Transverse colon (tissue), 4 donors: ENCODE measurements at regions not wholly inside any gene's neighbourhood (a gene's known extent, or its start where the extent isn't known, plus 50 kb on each side); places are given as distances from the start of the nearest gene placed in this dataset.

Source experiments
- POLR2A ChIP-seq: fragments of 450-650 bp; IDR thresholded peaks from one replicate; pipeline ENCODE4 v1.6.1; 2016; ENCODE audit warnings: antibody characterized with exemption, mild to moderate bottlenecking, moderate library complexity
- POLR2AphosphoS5 ChIP-seq, 3 donors: sonication (generic); formaldehyde crosslinking; IDR thresholded peaks; one replicate each; pipeline ENCODE4 v1.6.1; 2016; ENCODE audit warnings: antibody characterized with exemption in 3 of 3
- TF ChIP-seq, protein P1 (sequence below), 5 experiments: fragments of 200-600 bp in 3 of 5; fragments of 450-650 bp in 2 of 5; sonication (generic) in 3 of 5; IDR thresholded peaks; 1 replicate in 2 of 5; 2 replicates in 3 of 5; pipeline ENCODE4 v1.5.1; 2016 to 2017; ENCODE audit warnings: antibody characterized with exemption in 5 of 5, inconsistent platforms in 3 of 5, mild to moderate bottlenecking in 2 of 5, moderate library complexity in 1 of 5

DNA sequence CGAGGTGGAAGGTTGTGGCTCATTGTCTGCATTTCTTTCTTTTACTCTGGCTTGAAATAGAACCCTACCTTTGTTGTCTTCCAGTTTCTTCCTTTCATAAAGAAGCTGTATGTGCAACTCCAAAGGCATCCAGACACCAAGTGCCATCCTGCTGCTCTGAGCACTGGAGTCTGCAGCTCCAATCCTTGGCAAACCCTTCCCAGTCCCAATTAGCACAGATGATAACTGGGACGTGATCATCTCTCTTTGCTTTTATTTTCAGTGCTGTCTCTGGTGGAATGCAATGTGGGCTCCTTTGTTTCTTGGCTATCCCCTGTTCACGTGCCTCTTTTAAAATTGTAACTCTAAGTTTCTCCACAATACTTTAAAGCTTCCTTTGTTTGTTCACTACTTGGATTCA, 140.9 kb downstream of the AQP9 start:
- TF ChIP-seq, protein P1, sequence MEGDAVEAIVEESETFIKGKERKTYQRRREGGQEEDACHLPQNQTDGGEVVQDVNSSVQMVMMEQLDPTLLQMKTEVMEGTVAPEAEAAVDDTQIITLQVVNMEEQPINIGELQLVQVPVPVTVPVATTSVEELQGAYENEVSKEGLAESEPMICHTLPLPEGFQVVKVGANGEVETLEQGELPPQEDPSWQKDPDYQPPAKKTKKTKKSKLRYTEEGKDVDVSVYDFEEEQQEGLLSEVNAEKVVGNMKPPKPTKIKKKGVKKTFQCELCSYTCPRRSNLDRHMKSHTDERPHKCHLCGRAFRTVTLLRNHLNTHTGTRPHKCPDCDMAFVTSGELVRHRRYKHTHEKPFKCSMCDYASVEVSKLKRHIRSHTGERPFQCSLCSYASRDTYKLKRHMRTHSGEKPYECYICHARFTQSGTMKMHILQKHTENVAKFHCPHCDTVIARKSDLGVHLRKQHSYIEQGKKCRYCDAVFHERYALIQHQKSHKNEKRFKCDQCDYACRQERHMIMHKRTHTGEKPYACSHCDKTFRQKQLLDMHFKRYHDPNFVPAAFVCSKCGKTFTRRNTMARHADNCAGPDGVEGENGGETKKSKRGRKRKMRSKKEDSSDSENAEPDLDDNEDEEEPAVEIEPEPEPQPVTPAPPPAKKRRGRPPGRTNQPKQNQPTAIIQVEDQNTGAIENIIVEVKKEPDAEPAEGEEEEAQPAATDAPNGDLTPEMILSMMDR (IDR thresholded peaks at IDR 0.05) = no peak
- TF ChIP-seq POLR2AphosphoS5 (IDR thresholded peaks at IDR 0.05) (no peak), POLR2A (no peak)
